MM.1S (cell line): ENCODE measurements at regions not wholly inside any gene's neighbourhood (a gene's known extent, or its start where the extent isn't known, plus 50 kb on each side); places are given as distances from the start of the nearest gene placed in this dataset.

Experiments used
- CTCF ChIP-seq: fragments of 300-600 bp; sonication (generic); IDR thresholded peaks from 2 replicates; pipeline ENCODE4 v1.5.1; 2016; ENCODE audit warnings: antibody characterized with exemption, low read length, mixed read lengths
- EZH2 ChIP-seq: fragments of 300-600 bp; sonication (generic); optimal IDR thresholded peaks from 2 replicates; pipeline ENCODE3; 2017; ENCODE audit warnings: low read depth, mild to moderate bottlenecking, antibody characterized with exemption, low read length, mixed read lengths

- TF ChIP-seq CTCF (no peak), EZH2 (no peak)
Observed at GRCh38 chr10:78911533-78912340, 157.0 kb upstream of the ZMIZ1 start.
